ENCODE measurements at regions not wholly inside any gene's neighbourhood (a gene's known extent, or its start where the extent isn't known, plus 50 kb on each side); places are given as distances from the start of the nearest gene placed in this dataset.
"Not testable (repeated sequence)": the region's sequence is repeated elsewhere in the genome, so short reads cannot be mapped to it uniquely, and the experiment has no call there.

GRCh38 chr2:175786471-175787124 is 215.5 kb downstream of the LNPK start:
- peaks cover 4% of the 10 kb centered on the region for H3K9me3 Mint-ChIP-seq (ENCODE audit: low read depth)
- H3K36me3 Mint-ChIP-seq (ENCODE audit: insufficient read depth) = no peaks in the 10 kb centered on the region
- TF ChIP-seq, protein P1, sequence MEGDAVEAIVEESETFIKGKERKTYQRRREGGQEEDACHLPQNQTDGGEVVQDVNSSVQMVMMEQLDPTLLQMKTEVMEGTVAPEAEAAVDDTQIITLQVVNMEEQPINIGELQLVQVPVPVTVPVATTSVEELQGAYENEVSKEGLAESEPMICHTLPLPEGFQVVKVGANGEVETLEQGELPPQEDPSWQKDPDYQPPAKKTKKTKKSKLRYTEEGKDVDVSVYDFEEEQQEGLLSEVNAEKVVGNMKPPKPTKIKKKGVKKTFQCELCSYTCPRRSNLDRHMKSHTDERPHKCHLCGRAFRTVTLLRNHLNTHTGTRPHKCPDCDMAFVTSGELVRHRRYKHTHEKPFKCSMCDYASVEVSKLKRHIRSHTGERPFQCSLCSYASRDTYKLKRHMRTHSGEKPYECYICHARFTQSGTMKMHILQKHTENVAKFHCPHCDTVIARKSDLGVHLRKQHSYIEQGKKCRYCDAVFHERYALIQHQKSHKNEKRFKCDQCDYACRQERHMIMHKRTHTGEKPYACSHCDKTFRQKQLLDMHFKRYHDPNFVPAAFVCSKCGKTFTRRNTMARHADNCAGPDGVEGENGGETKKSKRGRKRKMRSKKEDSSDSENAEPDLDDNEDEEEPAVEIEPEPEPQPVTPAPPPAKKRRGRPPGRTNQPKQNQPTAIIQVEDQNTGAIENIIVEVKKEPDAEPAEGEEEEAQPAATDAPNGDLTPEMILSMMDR (IDR thresholded peaks at IDR 0.05; ENCODE audit: unreplicated experiment) = no peak
- no peaks in the 10 kb centered on the region for H3K4me1 Mint-ChIP-seq (ENCODE audit: low read depth)
- no peak overlapping the region for H3K4me3 Mint-ChIP-seq (ENCODE audit: low read depth)
- no peak overlapping the region for H3K27ac Mint-ChIP-seq
- no peaks in the 10 kb centered on the region for H3K27me3 Mint-ChIP-seq
- DNase-seq (ENCODE audit: low spot score, unreplicated experiment) = no peak

- not testable (repeated sequence) for H3K4me3 Mint-ChIP-seq (ENCODE audit: low read depth); H3K4me1 Mint-ChIP-seq (ENCODE audit: low read depth); H3K27me3 Mint-ChIP-seq; H3K27ac Mint-ChIP-seq; DNase-seq (ENCODE audit: low spot score, unreplicated experiment); H3K36me3 Mint-ChIP-seq (ENCODE audit: insufficient read depth)
- peaks cover 10% of the 10 kb centered on the region for H3K9me3 Mint-ChIP-seq (ENCODE audit: low read depth)
Measured at GRCh38 chr2:175777337-175777736, 224.7 kb downstream of the LNPK start.

DNA sequence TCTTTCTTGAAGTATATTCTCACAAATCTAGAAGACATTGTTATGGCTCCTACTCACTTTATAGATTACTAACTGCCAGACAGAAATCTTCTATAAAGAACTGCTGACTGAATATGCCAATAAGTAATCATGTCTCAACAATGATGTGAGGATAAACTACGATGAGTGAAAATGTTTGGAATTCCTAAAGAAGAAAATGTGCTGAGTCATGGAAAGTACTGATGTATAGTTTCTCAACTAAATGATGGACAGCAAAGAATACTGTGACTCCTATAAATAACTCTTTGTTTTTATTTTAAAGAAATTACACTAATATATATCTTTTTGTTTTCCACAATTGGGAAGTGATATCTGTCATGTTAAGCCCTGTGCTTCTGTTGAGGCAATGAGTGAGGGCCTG is 232.9 kb downstream of the LNPK start:
- H3K27ac Mint-ChIP-seq = no peak overlapping the region
- peaks cover 4% of the 10 kb centered on the region for H3K36me3 Mint-ChIP-seq (ENCODE audit: insufficient read depth)
- H3K27me3 Mint-ChIP-seq = no peaks in the 10 kb centered on the region
- H3K9me3 Mint-ChIP-seq (ENCODE audit: low read depth) = peaks cover 3% of the 10 kb centered on the region
- TF ChIP-seq, protein P1 (IDR thresholded peaks at IDR 0.05; ENCODE audit: unreplicated experiment) = no peak
- H3K4me1 Mint-ChIP-seq (ENCODE audit: low read depth) = peaks cover 5% of the 10 kb centered on the region
- H3K4me3 Mint-ChIP-seq (ENCODE audit: low read depth) = no peak overlapping the region
- no peak for DNase-seq (ENCODE audit: low spot score, unreplicated experiment)

GRCh38 chr2:175766880-175767279 is 235.2 kb downstream of the LNPK start:
- Mint-ChIP-seq H3K36me3 (ENCODE audit: insufficient read depth) (peaks cover 2% of the 10 kb centered on the region), H3K4me1 (ENCODE audit: low read depth) (peaks cover 5% of the 10 kb centered on the region), H3K27me3 (no peaks in the 10 kb centered on the region), H3K4me3 (ENCODE audit: low read depth) (no peak overlapping the region), H3K9me3 (ENCODE audit: low read depth) (peaks cover 3% of the 10 kb centered on the region), H3K27ac (no peak overlapping the region)
- no peak for DNase-seq (ENCODE audit: low spot score, unreplicated experiment)
- TF ChIP-seq, protein P1 (IDR thresholded peaks at IDR 0.05; ENCODE audit: unreplicated experiment) = no peak

DNA sequence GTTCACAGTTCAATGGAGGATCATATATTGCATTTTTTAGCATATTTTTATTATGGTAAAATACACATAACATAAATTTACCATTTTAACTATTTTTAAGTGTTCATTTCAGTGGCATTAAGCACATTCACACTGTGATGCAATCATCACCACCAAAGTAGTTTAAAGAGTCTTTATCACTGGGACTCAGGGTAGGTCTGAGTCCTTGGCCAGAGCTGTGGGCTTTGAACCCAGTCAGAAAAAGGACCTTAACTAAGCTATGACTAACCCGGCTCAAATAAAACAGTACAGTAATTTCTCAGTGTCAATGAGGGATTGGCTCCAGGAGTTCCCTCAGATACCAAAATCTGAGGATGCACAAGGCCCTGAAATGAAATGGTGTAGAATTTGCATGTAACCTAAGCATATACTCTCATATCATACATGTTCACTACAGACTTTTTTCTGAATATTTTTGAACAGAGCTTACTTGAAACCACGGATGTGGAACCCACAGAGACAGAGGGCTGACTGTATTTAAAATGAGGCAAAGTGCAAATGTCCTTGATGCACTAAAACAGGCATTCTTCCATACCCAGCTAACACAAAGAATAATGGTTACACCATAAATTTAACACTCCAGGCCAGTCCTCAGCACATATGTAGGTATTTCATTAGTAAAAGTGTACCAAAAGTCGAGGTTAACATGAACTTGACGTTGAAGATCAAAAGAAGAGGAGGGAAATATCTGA is 246.2 kb downstream of the LNPK start:
- H3K4me3 Mint-ChIP-seq (ENCODE audit: low read depth) = no peak overlapping the region
- H3K27ac Mint-ChIP-seq = no peak overlapping the region
- peaks cover 8% of the 10 kb centered on the region for H3K36me3 Mint-ChIP-seq (ENCODE audit: insufficient read depth)
- peaks cover 7% of the 10 kb centered on the region for H3K9me3 Mint-ChIP-seq (ENCODE audit: low read depth)
- peaks cover 3% of the 10 kb centered on the region for H3K4me1 Mint-ChIP-seq (ENCODE audit: low read depth)
- DNase-seq (ENCODE audit: low spot score, unreplicated experiment) = no peak
- TF ChIP-seq, protein P1 (IDR thresholded peaks at IDR 0.05; ENCODE audit: unreplicated experiment) = no peak
- H3K27me3 Mint-ChIP-seq = no peaks in the 10 kb centered on the region

DNA sequence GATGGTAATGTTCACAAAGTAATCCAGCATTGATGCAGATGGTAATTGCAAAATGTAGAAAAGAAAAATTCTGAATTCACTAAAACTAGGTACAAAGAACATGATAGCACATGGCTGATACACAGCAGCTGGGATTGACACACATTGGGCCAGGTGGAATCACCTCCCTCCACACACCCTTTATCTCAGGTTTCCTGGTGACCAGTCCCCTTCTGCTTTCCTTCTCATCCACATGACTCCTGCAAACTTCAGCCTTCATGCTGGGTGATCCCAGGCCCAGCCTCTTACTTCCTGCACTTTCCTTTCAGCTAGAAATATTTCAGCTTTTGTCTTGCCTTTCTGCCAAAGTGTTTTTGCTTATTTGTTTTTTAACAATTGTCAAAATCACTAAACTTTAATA is 246.9 kb downstream of the LNPK start:
- H3K4me1 Mint-ChIP-seq (ENCODE audit: low read depth) = peaks cover 3% of the 10 kb centered on the region
- no peaks in the 10 kb centered on the region for H3K27me3 Mint-ChIP-seq
- H3K36me3 Mint-ChIP-seq (ENCODE audit: insufficient read depth) = peaks cover 8% of the 10 kb centered on the region
- H3K9me3 Mint-ChIP-seq (ENCODE audit: low read depth) = peaks cover 7% of the 10 kb centered on the region
- TF ChIP-seq, protein P1 (IDR thresholded peaks at IDR 0.05; ENCODE audit: unreplicated experiment) = no peak
- no peak overlapping the region for H3K4me3 Mint-ChIP-seq (ENCODE audit: low read depth)
- H3K27ac Mint-ChIP-seq = no peak overlapping the region
- DNase-seq (ENCODE audit: low spot score, unreplicated experiment) = no peak

Measured in progenitor cell of endocrine pancreas (in vitro differentiated cells).